Astrocyte (in vitro differentiated cells and primary cell): ENCODE measurements at regions not wholly inside any gene's neighbourhood (a gene's known extent, or its start where the extent isn't known, plus 50 kb on each side); places are given as distances from the start of the nearest gene placed in this dataset.

Experiments
- DNase-seq: peaks from one replicate; pipeline ENCODE4 v3.0.0-alpha.2; 2010; ENCODE audit warnings: low read depth
- FAIRE-seq: peaks from 2 replicates; lab custom pipeline; 2011; peaks lifted over from hg19 to GRCh38; lab: Jason Lieb, UNC
- H2AFZ ChIP-seq: 2 replicates; pipeline ENCODE4 v1.6.0; 2012; ENCODE audit warnings: low read depth, low read length, inconsistent platforms
- H3K27ac ChIP-seq: 2 replicates; pipeline ENCODE4 v1.5.1; 2011; ENCODE audit warnings: low read depth, low read length, inconsistent platforms
- H3K27me3 ChIP-seq: 2 replicates; pipeline ENCODE4 v1.6.0; 2011; ENCODE audit warnings: low read length, inconsistent platforms; ENCODE audit not compliant: insufficient read depth
- H3K36me3 ChIP-seq: 2 replicates; pipeline ENCODE4 v1.5.1; 2011; ENCODE audit warnings: low read length, inconsistent platforms; ENCODE audit not compliant: insufficient read depth
- H3K4me1 ChIP-seq: 2 replicates; pipeline ENCODE4 v1.5.1; 2011; ENCODE audit warnings: low read length, inconsistent platforms; ENCODE audit not compliant: insufficient read depth
- H3K4me2 ChIP-seq: 2 replicates; pipeline ENCODE4 v1.6.0; 2012; ENCODE audit warnings: low read length, inconsistent platforms
- H3K4me3 ChIP-seq: 2 replicates; pipeline ENCODE4 v1.5.1; 2011; ENCODE audit warnings: low read depth, mild to moderate bottlenecking, low read length, inconsistent platforms; ENCODE audit not compliant: insufficient read depth
- H3K79me2 ChIP-seq: 2 replicates; pipeline ENCODE4 v1.6.0; 2012; ENCODE audit warnings: mild to moderate bottlenecking, low read length, inconsistent platforms; ENCODE audit not compliant: insufficient read depth
- H3K9ac ChIP-seq: 2 replicates; pipeline ENCODE4 v1.6.0; 2012; ENCODE audit warnings: mild to moderate bottlenecking, low read length, inconsistent platforms
- H3K9me3 ChIP-seq: 2 replicates; pipeline ENCODE4 v1.5.1; 2012; ENCODE audit warnings: low read depth, mild to moderate bottlenecking, low read length, inconsistent platforms; ENCODE audit not compliant: insufficient read depth
- H4K20me1 ChIP-seq: 2 replicates; pipeline ENCODE4 v1.6.0; 2012; ENCODE audit warnings: low read length, inconsistent platforms; ENCODE audit not compliant: insufficient read depth
- H3K27ac Mint-ChIP-seq: one replicate; pipeline ENCODE4 v1.8.0; 2021; ENCODE audit warnings: mild to moderate bottlenecking, mixed read lengths; ENCODE audit not compliant: unreplicated experiment
- H3K27me3 Mint-ChIP-seq: one replicate; pipeline ENCODE4 v1.8.0; 2021; ENCODE audit warnings: low read depth, mixed read lengths; ENCODE audit not compliant: unreplicated experiment
- H3K36me3 Mint-ChIP-seq: one replicate; pipeline ENCODE4 v1.8.0; 2021; ENCODE audit warnings: low read depth, mixed read lengths; ENCODE audit not compliant: unreplicated experiment
- H3K4me1 Mint-ChIP-seq: one replicate; pipeline ENCODE4 v1.8.0; 2021; ENCODE audit warnings: low read depth, mixed read lengths; ENCODE audit not compliant: unreplicated experiment
- H3K4me3 Mint-ChIP-seq: one replicate; pipeline ENCODE4 v1.8.0; 2021; ENCODE audit warnings: mild to moderate bottlenecking, moderate library complexity, mixed read lengths; ENCODE audit not compliant: unreplicated experiment
- H3K9me3 Mint-ChIP-seq: one replicate; pipeline ENCODE4 v1.8.0; 2021; ENCODE audit warnings: mild to moderate bottlenecking, mixed read lengths; ENCODE audit not compliant: unreplicated experiment
- CTCF ChIP-seq: IDR thresholded peaks from 2 replicates; pipeline ENCODE4 v1.5.1; 2011; ENCODE audit warnings: low read depth, mild to moderate bottlenecking, inconsistent platforms, low read length, moderate library complexity; ENCODE audit not compliant: insufficient read depth
- EZH2 ChIP-seq: IDR thresholded peaks from 2 replicates; pipeline ENCODE4 v1.6.1; 2012; ENCODE audit warnings: mild to moderate bottlenecking, low read length, inconsistent platforms; ENCODE audit not compliant: insufficient read depth

GRCh38 chr6:25058441-25058840 is 122.7 kb upstream of the RIPOR2 start:
- no peak overlapping the region for H2AFZ ChIP-seq

GRCh38 chr6:25058941-25059340 is 123.2 kb upstream of the RIPOR2 start:
- DNase-seq (no peak), FAIRE-seq (no peak)
- Histone ChIP-seq H3K27ac (no peak overlapping the region), H4K20me1 (no peaks in the 10 kb centered on the region), H3K4me1 (peaks cover 11% of the 10 kb centered on the region), H3K27me3 (no peaks in the 10 kb centered on the region), H3K4me3 (no peak overlapping the region), H3K79me2 (no peaks in the 10 kb centered on the region), H3K9me3 (no peaks in the 10 kb centered on the region), H3K9ac (no peak overlapping the region), H2AFZ (no peak overlapping the region), H3K4me2 (no peak overlapping the region), H3K36me3 (no peaks in the 10 kb centered on the region)
- H3K27me3 Mint-ChIP-seq: no peaks in the 10 kb centered on the region
- H3K36me3 Mint-ChIP-seq: no peaks in the 10 kb centered on the region
- H3K4me3 Mint-ChIP-seq: no peak overlapping the region
- no peaks in the 10 kb centered on the region for H3K9me3 Mint-ChIP-seq
- TF ChIP-seq CTCF: no peak
- no peak for TF ChIP-seq EZH2
- H3K27ac Mint-ChIP-seq: no peak overlapping the region
- H3K4me1 Mint-ChIP-seq: peaks cover 12% of the 10 kb centered on the region

More at GRCh38 chr6:25058441-25058840, 122.7 kb upstream of the RIPOR2 start:
- Mint-ChIP-seq H3K27ac (no peak overlapping the region), H3K9me3 (no peaks in the 10 kb centered on the region), H3K36me3 (no peaks in the 10 kb centered on the region), H3K4me3 (no peak overlapping the region), H3K27me3 (no peaks in the 10 kb centered on the region), H3K4me1 (peaks cover 14% of the 10 kb centered on the region)
- Histone ChIP-seq H3K79me2 (no peaks in the 10 kb centered on the region), H3K4me1 (peaks cover 16% of the 10 kb centered on the region), H3K9ac (no peak overlapping the region), H3K9me3 (no peaks in the 10 kb centered on the region), H3K36me3 (no peaks in the 10 kb centered on the region), H3K4me3 (no peak overlapping the region), H3K27me3 (no peaks in the 10 kb centered on the region), H4K20me1 (no peaks in the 10 kb centered on the region), H3K4me2 (no peak overlapping the region), H3K27ac (no peak overlapping the region)
- TF ChIP-seq EZH2: no peak
- no peak for TF ChIP-seq CTCF
- FAIRE-seq: no peak
- DNase-seq: no peak

- no peak for FAIRE-seq
- H3K9ac ChIP-seq: no peak overlapping the region
- TF ChIP-seq EZH2: no peak
- TF ChIP-seq CTCF: no peak
- H3K4me1 Mint-ChIP-seq: peaks cover 5% of the 10 kb centered on the region
- H3K4me1 ChIP-seq: no peaks in the 10 kb centered on the region
- H3K36me3 ChIP-seq: no peaks in the 10 kb centered on the region
- H3K27ac ChIP-seq: no peak overlapping the region
- no peaks in the 10 kb centered on the region for H3K27me3 ChIP-seq
- H3K9me3 Mint-ChIP-seq: no peaks in the 10 kb centered on the region
- no peaks in the 10 kb centered on the region for H3K79me2 ChIP-seq
- H2AFZ ChIP-seq: no peak overlapping the region
- no peaks in the 10 kb centered on the region for H3K9me3 ChIP-seq
- H3K4me3 ChIP-seq: no peak overlapping the region
- no peaks in the 10 kb centered on the region for H4K20me1 ChIP-seq
- no peak overlapping the region for H3K27ac Mint-ChIP-seq
- no peak overlapping the region for H3K4me2 ChIP-seq
- no peaks in the 10 kb centered on the region for H3K27me3 Mint-ChIP-seq
- H3K4me3 Mint-ChIP-seq: no peak overlapping the region
- no peaks in the 10 kb centered on the region for H3K36me3 Mint-ChIP-seq
- no peak for DNase-seq
These were observed 124.8 kb upstream of the RIPOR2 start for GRCh38 chr6:25060522-25060921.
